ENCODE measurements at regions not wholly inside any gene's neighbourhood (a gene's known extent, or its start where the extent isn't known, plus 50 kb on each side); places are given as distances from the start of the nearest gene placed in this dataset.
"Not testable (repeated sequence)": the region's sequence is repeated elsewhere in the genome, so short reads cannot be mapped to it uniquely, and the experiment has no call there.

- DNase-seq (ENCODE audit: extremely low read depth in 1 of 11, low read depth in 9 of 11, low spot score in 4 of 11) = no peak
Measured at GRCh38 chr6:106807947-106808611, 166.4 kb downstream of the CD24 start.

DNA sequence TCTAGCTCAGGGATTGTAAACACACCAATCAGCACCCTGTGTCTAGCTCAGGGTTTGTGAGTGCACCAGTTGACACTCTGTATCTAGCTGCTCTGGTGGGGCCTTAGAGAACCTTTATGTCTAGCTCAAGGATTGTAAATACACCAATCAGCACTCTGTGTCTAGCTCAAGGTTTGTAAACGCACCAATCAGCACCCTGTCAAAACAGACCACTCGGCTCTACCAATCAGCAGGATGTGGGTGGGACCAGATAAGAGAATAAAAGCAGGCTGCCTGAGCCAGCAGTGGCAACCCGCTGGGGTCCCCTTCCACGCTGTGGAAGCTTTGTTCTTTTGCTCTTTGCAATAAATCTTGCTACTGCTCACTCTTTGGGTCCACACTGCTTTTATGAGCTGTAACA lies 168.3 kb downstream of the CD24 start:
- DNase-seq (ENCODE audit: extremely low read depth in 1 of 11, low read depth in 9 of 11, low spot score in 4 of 11) = not testable (repeated sequence)

DNA sequence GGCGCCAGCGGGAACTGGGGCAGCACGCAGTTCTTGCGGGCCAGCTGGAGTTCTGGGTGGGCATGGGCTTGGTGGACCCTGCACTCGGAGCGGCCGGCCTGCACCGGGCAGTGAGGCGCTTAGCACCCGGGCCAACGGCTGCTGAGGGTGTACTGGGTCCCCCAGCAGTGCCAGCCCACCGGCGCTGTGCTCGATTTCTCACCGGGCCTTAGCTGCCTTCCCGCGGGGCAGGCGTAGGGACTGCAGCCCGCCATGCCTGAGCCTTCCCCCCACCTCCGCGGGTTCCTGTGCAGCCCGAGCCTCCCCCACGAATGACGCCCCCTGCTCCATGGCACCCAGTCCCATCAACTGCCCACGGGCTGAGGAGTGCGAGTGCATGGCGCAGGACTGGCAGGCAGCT lies 168.8 kb downstream of the CD24 start:
- DNase-seq (ENCODE audit: extremely low read depth in 1 of 11, low read depth in 9 of 11, low spot score in 4 of 11) = no peak

DNA sequence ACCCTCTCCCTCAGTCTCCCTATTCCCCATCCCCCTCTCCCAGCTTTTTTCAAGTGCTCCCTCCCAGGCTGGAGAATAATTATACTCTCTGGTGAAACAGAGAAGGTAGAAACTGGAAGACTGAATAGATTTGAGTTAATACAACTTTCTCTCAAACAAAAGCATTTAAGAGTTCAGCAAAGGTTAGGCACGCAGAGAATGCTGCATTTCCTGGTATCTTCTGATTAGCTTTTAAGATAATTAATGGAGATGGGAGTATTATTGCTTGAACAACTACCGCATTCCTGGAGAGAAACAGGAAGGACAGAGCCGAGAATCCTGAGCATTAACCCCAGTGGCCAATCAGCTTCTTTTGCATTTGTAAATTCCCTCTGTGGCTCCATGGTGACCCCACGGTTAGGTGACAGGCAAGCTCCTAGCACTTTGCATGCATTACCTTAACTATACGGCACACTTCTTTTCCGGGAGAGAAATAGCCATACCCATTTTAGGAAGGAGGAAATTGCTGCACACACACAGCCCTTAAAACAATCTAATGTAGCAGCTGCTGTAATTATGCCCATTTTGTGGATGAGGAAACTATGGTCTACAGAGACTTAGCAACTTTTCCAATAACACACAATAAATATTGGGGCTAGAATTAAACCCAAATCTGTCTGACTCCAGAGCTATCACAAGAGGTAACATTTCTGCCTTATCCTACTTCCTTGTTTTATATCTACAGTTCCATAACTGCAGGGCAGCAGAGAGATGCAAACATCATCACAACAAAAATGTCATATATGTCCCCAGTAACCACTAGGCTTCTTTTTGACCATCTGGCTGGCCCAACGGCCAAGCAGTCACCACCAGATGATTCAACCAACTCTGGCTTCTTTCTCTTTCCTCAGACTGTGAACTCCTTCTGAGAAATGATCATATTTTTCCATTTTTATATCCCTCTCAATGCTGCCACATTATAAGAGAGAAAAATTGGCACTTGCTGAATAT lies 169.9 kb downstream of the CD24 start:
- DNase-seq (ENCODE audit: extremely low read depth in 1 of 11, low read depth in 9 of 11, low spot score in 4 of 11) = peak in 3 of 11 donors; percentile 26 to 47 (median 35)

DNA sequence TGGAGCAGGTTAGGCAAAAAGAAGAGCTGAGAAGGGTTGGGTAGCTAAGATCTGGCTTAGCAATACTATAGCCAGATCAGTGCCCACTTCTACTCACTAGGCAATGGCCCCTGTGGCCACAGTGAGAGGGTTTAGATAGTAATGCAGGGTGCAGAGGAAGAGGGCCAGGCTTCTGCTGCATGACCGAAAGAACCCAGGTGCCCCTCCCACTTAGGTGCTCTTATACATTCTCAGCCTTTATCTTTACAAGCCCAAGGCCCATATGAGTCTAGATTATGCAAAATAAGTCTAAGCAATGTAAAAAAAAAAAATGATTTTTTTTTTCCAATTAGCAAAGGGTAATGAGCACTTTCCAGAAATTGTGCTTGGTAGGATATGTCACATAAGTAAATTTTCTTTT lies 171.3 kb downstream of the CD24 start:
- no peak for DNase-seq (ENCODE audit: extremely low read depth in 1 of 11, low read depth in 9 of 11, low spot score in 4 of 11)

DNA sequence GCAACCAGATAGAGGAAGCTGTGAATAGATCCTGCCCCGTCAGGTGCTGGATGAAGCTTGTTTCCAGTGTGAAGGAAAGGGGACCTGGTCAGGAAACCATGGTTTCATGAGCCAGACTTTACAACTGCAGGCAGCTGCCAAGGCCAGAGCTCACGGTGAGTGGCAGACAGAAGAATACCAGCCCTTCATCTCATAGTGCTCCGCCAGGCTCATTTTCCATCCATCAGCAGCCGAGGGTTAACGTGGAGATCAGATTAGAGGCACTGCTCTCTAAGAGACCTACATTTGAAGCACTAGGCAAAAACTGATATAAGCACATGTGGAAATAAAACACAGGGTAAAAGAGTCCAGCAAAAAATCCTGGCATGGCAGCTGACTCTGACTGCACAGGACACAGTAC lies 172.4 kb downstream of the CD24 start:
- DNase-seq (ENCODE audit: extremely low read depth in 1 of 11, low read depth in 9 of 11, low spot score in 4 of 11) = no peak

- no peak for DNase-seq (ENCODE audit: extremely low read depth in 1 of 11, low read depth in 9 of 11, low spot score in 4 of 11)
Measured at GRCh38 chr6:106801256-106801655, 171.9 kb downstream of the QRSL1 start.

- no peak for DNase-seq (ENCODE audit: extremely low read depth in 1 of 11, low read depth in 9 of 11, low spot score in 4 of 11)
Measured at GRCh38 chr6:106800379-106800778, 171.0 kb downstream of the QRSL1 start.

DNA sequence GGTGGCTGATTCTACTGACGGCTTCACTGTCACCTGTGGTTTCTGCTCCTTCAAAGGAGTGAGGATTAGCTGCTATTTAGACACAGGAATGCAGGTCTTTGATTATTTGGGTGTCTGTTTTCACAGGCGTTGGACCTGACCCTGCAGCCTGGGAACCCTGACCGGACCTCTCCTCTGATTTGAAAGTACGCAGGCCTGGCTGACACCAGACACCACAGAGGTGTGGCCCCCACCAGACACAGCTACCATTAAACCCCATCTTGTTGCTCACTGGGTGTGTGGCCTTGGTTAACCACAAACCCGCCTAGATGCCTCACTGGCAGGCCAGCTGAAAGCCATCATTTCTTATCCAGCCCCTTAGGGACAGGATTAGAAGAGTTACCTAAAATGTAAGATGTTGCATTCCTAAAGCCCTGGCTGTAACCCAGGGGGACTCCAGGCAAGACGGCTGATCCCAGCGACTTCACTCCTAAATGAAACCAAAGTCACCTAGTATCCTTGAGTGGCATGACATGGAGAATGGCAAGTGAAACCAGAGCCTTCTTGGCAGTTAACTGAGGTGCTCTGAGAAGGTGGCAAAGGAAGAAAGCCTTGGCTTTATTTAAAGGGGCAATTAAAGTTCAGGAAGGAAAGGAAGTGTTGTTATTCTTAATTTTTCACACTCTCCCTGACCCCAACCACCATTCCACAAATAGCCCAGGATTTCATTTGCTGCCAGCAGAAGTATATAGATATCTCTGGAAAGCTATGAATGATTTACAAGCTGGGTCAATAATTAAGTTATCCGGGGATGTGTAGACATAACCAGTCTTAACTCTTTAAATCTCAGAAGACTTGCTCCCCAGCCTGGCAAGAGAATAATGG lies 169.9 kb downstream of the QRSL1 start:
- DNase-seq (ENCODE audit: extremely low read depth in 1 of 11, low read depth in 9 of 11, low spot score in 4 of 11) = peak in 4 of 11 donors; percentile 29 to 77 (median 54)

DNA sequence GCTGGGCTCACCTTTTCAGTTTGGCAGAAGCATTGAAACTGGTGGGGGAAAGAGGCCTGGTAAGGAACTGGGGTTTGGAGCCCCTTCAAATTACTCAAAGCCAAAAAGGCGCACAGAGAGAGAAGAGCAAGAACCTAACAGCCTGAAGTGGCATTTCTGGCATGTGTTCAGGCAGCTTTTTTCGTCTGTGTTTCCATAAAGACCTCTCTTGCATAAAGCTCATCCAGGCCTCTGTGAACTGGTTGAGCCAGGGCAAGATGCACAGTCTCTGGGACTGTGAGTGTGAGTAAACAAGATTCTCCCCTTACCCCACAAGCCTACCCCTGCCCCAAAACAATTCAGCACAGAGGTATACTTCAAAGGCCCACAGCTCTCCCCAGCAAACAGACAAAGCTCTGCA lies 167.8 kb downstream of the QRSL1 start:
- no peak for DNase-seq (ENCODE audit: extremely low read depth in 1 of 11, low read depth in 9 of 11, low spot score in 4 of 11)

- no peak for DNase-seq (ENCODE audit: extremely low read depth in 1 of 11, low read depth in 9 of 11, low spot score in 4 of 11)
Measured at GRCh38 chr6:106796781-106797180, 167.4 kb downstream of the QRSL1 start.

DNA sequence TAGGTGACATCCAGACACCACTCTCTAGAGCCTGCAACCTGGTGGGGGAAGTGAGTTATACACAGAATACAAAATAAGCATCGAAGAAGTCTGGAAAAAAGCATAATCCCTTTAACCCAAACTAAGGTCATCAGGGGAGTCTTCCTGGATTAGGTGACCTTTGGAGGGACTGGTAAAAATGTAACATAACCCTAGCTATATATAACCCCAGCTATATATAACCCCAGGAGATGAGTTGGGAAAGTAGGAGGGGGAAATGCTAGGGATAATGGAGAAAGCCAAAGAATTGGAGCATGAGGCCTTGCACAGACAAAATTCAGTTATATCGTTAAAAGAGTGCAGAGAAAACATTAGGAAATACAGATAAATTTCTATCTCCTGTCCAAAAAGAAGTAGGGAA lies 164.8 kb downstream of the QRSL1 start:
- DNase-seq (ENCODE audit: extremely low read depth in 1 of 11, low read depth in 9 of 11, low spot score in 4 of 11) = no peak

GRCh38 chr6:106792536-106793236 lies 163.3 kb downstream of the QRSL1 start:
- DNase-seq (ENCODE audit: extremely low read depth in 1 of 11, low read depth in 9 of 11, low spot score in 4 of 11) = no peak

GRCh38 chr6:106790935-106791334 lies 161.6 kb downstream of the QRSL1 start:
- DNase-seq (ENCODE audit: extremely low read depth in 1 of 11, low read depth in 9 of 11, low spot score in 4 of 11) = no peak

GRCh38 chr6:106790149-106790770 lies 160.9 kb downstream of the QRSL1 start:
- DNase-seq (ENCODE audit: extremely low read depth in 1 of 11, low read depth in 9 of 11, low spot score in 4 of 11) = no peak

DNA sequence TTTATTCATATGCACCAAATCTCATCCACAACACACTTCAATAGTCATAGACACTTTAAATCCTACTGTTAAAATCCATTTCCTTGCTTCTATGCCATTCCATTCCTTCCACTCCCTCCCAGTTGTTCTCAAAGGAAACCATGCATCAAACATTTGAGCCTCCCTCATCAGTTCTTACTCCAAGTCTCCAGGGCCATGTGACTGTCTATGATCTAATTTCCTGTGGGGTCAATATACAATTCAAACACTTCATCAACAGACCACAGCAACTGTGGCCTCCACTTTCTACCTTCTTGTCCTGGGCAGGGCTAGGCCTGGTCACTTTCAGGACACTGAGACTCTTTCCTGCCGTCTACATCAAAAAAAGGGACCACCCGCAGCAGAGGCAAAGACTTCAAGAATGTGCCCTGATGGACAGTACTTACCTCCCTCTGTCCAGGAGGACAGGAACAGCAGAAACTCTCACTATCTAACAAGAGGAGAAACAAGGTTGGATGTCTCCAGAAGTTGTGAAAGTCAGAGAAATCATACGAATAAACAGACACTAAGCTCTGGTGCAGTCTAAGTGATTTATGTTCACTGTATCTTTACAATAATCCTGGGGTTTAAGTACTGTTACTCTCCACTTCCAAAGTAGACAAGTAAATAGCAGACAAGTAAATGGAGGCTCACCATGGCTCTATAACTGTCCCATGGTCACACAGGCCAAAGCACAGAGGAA lies 160.2 kb downstream of the QRSL1 start:
- DNase-seq (ENCODE audit: extremely low read depth in 1 of 11, low read depth in 9 of 11, low spot score in 4 of 11) = no peak

DNA sequence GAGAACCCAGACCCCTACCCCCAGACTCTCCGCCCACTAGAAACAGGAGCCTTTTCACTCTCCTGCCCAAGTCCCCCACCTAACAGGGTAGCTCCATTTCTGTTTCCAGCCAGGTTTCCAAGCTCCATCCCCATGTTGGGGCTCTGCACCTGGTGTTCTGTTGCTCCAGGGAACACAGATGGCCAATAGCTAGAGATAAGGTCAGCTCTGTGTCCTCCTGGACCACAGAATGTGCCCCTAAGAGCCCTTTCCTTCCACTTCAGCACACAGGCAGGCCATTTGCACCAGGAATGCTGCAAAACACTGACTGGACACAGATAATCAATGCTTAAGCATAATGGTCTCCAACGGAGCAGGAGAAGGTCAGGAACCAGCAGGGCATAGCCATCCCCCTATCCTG lies 159.4 kb downstream of the QRSL1 start:
- DNase-seq (ENCODE audit: extremely low read depth in 1 of 11, low read depth in 9 of 11, low spot score in 4 of 11) = no peak
